ENCODE measurements at regions not wholly inside any gene's neighbourhood (a gene's known extent, or its start where the extent isn't known, plus 50 kb on each side); places are given as distances from the start of the nearest gene placed in this dataset.

- TF ChIP-seq POLR2AphosphoS5 (IDR thresholded peaks at IDR 0.05) (no peak), CTCF (IDR thresholded peaks at IDR 0.05) (no peak), POLR2A (IDR thresholded peaks at IDR 0.05; ENCODE audit: low read depth) (no peak)
Measured at GRCh38 chr3:192993411-192993810, 75.8 kb upstream of the MB21D2 start.
